Right lung (tissue), 2 donors: ENCODE measurements at regions not wholly inside any gene's neighbourhood (a gene's known extent, or its start where the extent isn't known, plus 50 kb on each side); places are given as distances from the start of the nearest gene placed in this dataset.

Experiments
- DNase-seq, 2 donors: peaks; one replicate each; pipeline ENCODE4 v3.0.0-alpha.2; 2013

GRCh38 chr6:88244721-88245120 is 78.6 kb upstream of the CNR1 start:
- no peak for DNase-seq

GRCh38 chr6:88238901-88239300 is 72.8 kb upstream of the CNR1 start:
- DNase-seq, result no peak

- DNase-seq, result peak in 1 of 2 donors; percentile 0
Observed at GRCh38 chr6:88238065-88238464, 71.9 kb upstream of the CNR1 start.

GRCh38 chr6:88236612-88237360 is 70.6 kb upstream of the CNR1 start:
- no peak for DNase-seq

- no peak for DNase-seq
Observed at GRCh38 chr6:88232753-88233152, 66.6 kb upstream of the CNR1 start.

- DNase-seq, result no peak
Observed at GRCh38 chr6:88223298-88223697, 57.2 kb upstream of the CNR1 start.

GRCh38 chr6:88220493-88220892 is 54.3 kb upstream of the CNR1 start:
- no peak for DNase-seq

GRCh38 chr6:88216182-88216581 is 50.0 kb upstream of the CNR1 start:
- no peak for DNase-seq
